HG02870 (cell line): ENCODE measurements at regions not wholly inside any gene's neighbourhood (a gene's known extent, or its start where the extent isn't known, plus 50 kb on each side); places are given as distances from the start of the nearest gene placed in this dataset.

ENCODE experiments used
- ATAC-seq: cut with Tn5 transposase; IDR thresholded peaks from one replicate; pipeline ENCODE4 v1.9.1; 2021; ENCODE audit warnings: mild to moderate bottlenecking, moderate library complexity; ENCODE audit not compliant: unreplicated experiment

- no peak for ATAC-seq
Measured at GRCh38 chr6:170179616-170180324, 111.1 kb downstream of the DLL1 start.

- no peak for ATAC-seq
Measured at GRCh38 chr6:170178561-170179477, 112.1 kb downstream of the DLL1 start.

- ATAC-seq = no peak
Measured at GRCh38 chr6:170177772-170178560, 112.9 kb downstream of the DLL1 start.

GRCh38 chr6:170176898-170177771, 113.7 kb downstream of the DLL1 start:
- ATAC-seq = no peak

- ATAC-seq = no peak
Measured at GRCh38 chr6:170176136-170176897, 114.6 kb downstream of the DLL1 start.

GRCh38 chr6:170175644-170176135, 115.2 kb downstream of the DLL1 start:
- no peak for ATAC-seq

GRCh38 chr6:170174771-170175643, 115.9 kb downstream of the DLL1 start:
- no peak for ATAC-seq

- ATAC-seq = no peak
Measured at GRCh38 chr6:170174124-170174770, 116.6 kb downstream of the DLL1 start.

GRCh38 chr6:170173335-170173881, 117.5 kb downstream of the DLL1 start:
- ATAC-seq = no peak

- ATAC-seq = no peak
Measured at GRCh38 chr6:170172825-170173256, 118.0 kb downstream of the DLL1 start.

GRCh38 chr6:170172392-170172791, 118.5 kb downstream of the DLL1 start:
- ATAC-seq = no peak

- no peak for ATAC-seq
Measured at GRCh38 chr6:170167657-170168159, 123.2 kb downstream of the DLL1 start.

GRCh38 chr6:170166511-170167122, 124.3 kb downstream of the DLL1 start:
- ATAC-seq = no peak

GRCh38 chr6:170165471-170166117, 125.3 kb downstream of the DLL1 start:
- no peak for ATAC-seq

- ATAC-seq = no peak
Measured at GRCh38 chr6:170165085-170165470, 125.8 kb downstream of the DLL1 start.

- no peak for ATAC-seq
Measured at GRCh38 chr6:170164271-170164900, 126.5 kb downstream of the DLL1 start.
